ENCODE measurements at regions not wholly inside any gene's neighbourhood (a gene's known extent, or its start where the extent isn't known, plus 50 kb on each side); places are given as distances from the start of the nearest gene placed in this dataset.
"Not testable (repeated sequence)": the region's sequence is repeated elsewhere in the genome, so short reads cannot be mapped to it uniquely, and the experiment has no call there.

GRCh38 chr1:198443365-198444233, 96.9 kb downstream of the ATP6V1G3 start:
- H3K9me3 Mint-ChIP-seq = no peaks in the 10 kb centered on the region
- H3K4me3 Mint-ChIP-seq = no peak overlapping the region
- no peak for DNase-seq
- H3K27me3 Mint-ChIP-seq (ENCODE audit: low read depth in 3 of 3) = peaks cover 0 to 8% (median 5%) of the 10 kb centered on the region in 3 donors
- H3K4me1 Mint-ChIP-seq = peaks cover 0 to 1% of the 10 kb centered on the region in 2 donors
- H3K27ac Mint-ChIP-seq = no peak overlapping the region
- H3K36me3 Mint-ChIP-seq = peaks cover 0 to 3% (median 0%) of the 10 kb centered on the region in 3 donors

DNA sequence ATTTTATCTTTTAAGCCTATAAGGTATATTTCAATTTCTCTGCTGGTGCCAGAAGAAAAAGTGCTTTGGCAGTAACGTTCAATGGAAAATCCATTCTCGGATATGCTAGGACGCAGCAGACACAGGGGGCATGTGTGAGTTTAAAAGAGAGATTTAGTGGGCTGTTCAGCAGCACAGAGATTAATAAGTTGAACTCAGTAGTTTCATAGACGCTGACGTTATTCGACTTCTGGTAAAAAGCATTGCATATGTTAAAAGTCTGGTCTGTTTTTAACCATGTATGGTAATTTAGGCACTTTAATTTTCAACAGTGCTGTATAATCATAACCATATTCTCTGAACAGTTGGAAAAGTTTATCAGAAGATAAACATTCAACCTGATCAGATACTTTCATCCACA, 99.6 kb downstream of the ATP6V1G3 start:
- Mint-ChIP-seq H3K36me3 (peaks cover 0 to 7% (median 4%) of the 10 kb centered on the region in 3 donors), H3K4me1 (no peaks in the 10 kb centered on the region), H3K27me3 (ENCODE audit: low read depth in 3 of 3) (peaks cover 0 to 8% (median 5%) of the 10 kb centered on the region in 3 donors), H3K27ac (no peak overlapping the region), H3K9me3 (no peaks in the 10 kb centered on the region), H3K4me3 (no peak overlapping the region)
- DNase-seq = no peak

- Mint-ChIP-seq H3K27ac (no peak overlapping the region), H3K9me3 (peaks cover 0 to 3% (median 0%) of the 10 kb centered on the region in 6 donors), H3K4me3 (no peak overlapping the region), H3K36me3 (peaks cover 4% of the 10 kb centered on the region in 3 donors), H3K4me1 (no peaks in the 10 kb centered on the region), H3K27me3 (ENCODE audit: low read depth in 3 of 3) (peaks cover 4 to 6% (median 4%) of the 10 kb centered on the region in 3 donors)
- no peak for DNase-seq
These were observed 103.1 kb downstream of the ATP6V1G3 start for GRCh38 chr1:198437332-198437731.

- Mint-ChIP-seq H3K4me3 (no peak overlapping the region), H3K9me3 (peaks cover 0 to 11% (median 3%) of the 10 kb centered on the region in 6 donors), H3K27me3 (ENCODE audit: low read depth in 3 of 3) (peaks cover 4 to 6% (median 4%) of the 10 kb centered on the region in 3 donors), H3K27ac (no peak overlapping the region), H3K36me3 (peaks cover 4% of the 10 kb centered on the region in 3 donors), H3K4me1 (no peaks in the 10 kb centered on the region)
- no peak for DNase-seq
These were observed 104.2 kb downstream of the ATP6V1G3 start for GRCh38 chr1:198436276-198436675.

- Mint-ChIP-seq H3K27me3 (ENCODE audit: low read depth in 3 of 3) (peaks cover 4% of the 10 kb centered on the region in 3 donors), H3K9me3 (peaks cover 0 to 11% (median 3%) of the 10 kb centered on the region in 6 donors), H3K4me1 (no peaks in the 10 kb centered on the region), H3K4me3 (no peak overlapping the region), H3K27ac (no peak overlapping the region), H3K36me3 (peaks cover 4% of the 10 kb centered on the region in 3 donors)
- no peak for DNase-seq
These were observed 105.4 kb downstream of the ATP6V1G3 start for GRCh38 chr1:198435056-198435455.

GRCh38 chr1:198424441-198424840, 116.0 kb downstream of the ATP6V1G3 start:
- DNase-seq = no peak
- Mint-ChIP-seq H3K4me3 (no peak overlapping the region), H3K27ac (no peak overlapping the region), H3K27me3 (ENCODE audit: low read depth in 3 of 3) (peaks cover 0 to 4% (median 2%) of the 10 kb centered on the region in 3 donors), H3K4me1 (no peaks in the 10 kb centered on the region), H3K9me3 (no peaks in the 10 kb centered on the region), H3K36me3 (peaks cover 0 to 4% (median 0%) of the 10 kb centered on the region in 3 donors)

DNA sequence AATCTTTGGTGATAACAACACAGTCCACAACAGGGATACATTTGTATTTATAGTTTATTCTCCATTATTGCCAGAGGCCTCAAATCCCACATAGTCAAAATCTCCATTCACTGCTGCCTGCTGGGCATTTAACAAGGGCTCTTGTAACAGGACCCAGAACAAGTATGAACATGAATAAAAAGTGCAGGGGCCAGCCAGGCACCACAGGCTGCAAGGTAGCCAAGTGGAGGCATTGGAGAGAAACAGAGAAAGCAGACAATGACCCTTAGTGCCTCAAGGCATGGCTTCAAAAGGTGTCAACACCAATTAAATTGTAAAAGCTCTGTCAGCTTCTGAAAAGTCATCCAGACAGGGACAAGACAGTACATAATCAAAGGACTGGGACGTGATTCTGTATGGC, 116.8 kb downstream of the ATP6V1G3 start:
- Mint-ChIP-seq H3K27me3 (ENCODE audit: low read depth in 3 of 3) (peaks cover 0 to 4% (median 4%) of the 10 kb centered on the region in 3 donors), H3K4me1 (no peaks in the 10 kb centered on the region), H3K9me3 (no peaks in the 10 kb centered on the region), H3K36me3 (peaks cover 0 to 4% (median 0%) of the 10 kb centered on the region in 3 donors), H3K27ac (no peak overlapping the region), H3K4me3 (no peak overlapping the region)
- DNase-seq = no peak

GRCh38 chr1:198417039-198417438, 123.4 kb downstream of the ATP6V1G3 start:
- Mint-ChIP-seq H3K27ac (no peak overlapping the region), H3K4me3 (no peak overlapping the region), H3K36me3 (peaks cover 0 to 3% (median 0%) of the 10 kb centered on the region in 3 donors), H3K9me3 (peaks cover 0 to 1% (median 0%) of the 10 kb centered on the region in 6 donors), H3K27me3 (ENCODE audit: low read depth in 3 of 3) (peaks cover 4 to 11% (median 7%) of the 10 kb centered on the region in 3 donors), H3K4me1 (no peaks in the 10 kb centered on the region)
- DNase-seq = no peak

GRCh38 chr1:198416296-198416695, 124.2 kb downstream of the ATP6V1G3 start:
- no peaks in the 10 kb centered on the region for H3K4me1 Mint-ChIP-seq
- no peak overlapping the region for H3K4me3 Mint-ChIP-seq
- H3K36me3 Mint-ChIP-seq = peaks cover 0 to 3% (median 0%) of the 10 kb centered on the region in 3 donors
- peaks cover 4 to 8% (median 5%) of the 10 kb centered on the region in 3 donors for H3K27me3 Mint-ChIP-seq (ENCODE audit: low read depth in 3 of 3)
- H3K9me3 Mint-ChIP-seq = peaks cover 0 to 1% (median 0%) of the 10 kb centered on the region in 6 donors
- no peak overlapping the region for H3K27ac Mint-ChIP-seq
- no peak for DNase-seq

GRCh38 chr1:198411240-198411639, 129.2 kb downstream of the ATP6V1G3 start:
- H3K27ac Mint-ChIP-seq = no peak overlapping the region
- H3K4me3 Mint-ChIP-seq = no peak overlapping the region
- no peaks in the 10 kb centered on the region for H3K4me1 Mint-ChIP-seq
- H3K9me3 Mint-ChIP-seq = peaks cover 0 to 6% (median 1%) of the 10 kb centered on the region in 6 donors
- H3K27me3 Mint-ChIP-seq (ENCODE audit: low read depth in 3 of 3) = peaks cover 0 to 2% (median 2%) of the 10 kb centered on the region in 3 donors
- DNase-seq = no peak
- H3K36me3 Mint-ChIP-seq = peaks cover 0 to 8% (median 5%) of the 10 kb centered on the region in 3 donors

DNA sequence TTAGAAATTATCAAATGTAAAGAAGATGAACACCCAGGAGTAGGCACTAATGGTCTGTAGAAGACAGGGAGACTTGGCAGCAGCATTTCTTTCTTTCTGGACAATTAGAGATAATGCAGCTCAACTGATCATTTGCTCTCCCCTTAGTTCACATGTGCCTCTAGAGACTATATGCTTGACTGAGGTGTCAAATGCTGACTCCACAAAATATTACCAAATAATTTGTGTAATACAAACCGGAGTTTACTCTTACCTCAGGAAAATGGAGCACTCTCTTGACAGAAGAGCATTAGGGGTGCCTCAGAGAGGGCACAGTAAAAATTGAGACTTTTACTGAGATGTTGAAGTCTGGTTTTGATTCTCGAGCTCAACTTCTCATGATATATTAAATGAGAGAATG, 131.8 kb downstream of the ATP6V1G3 start:
- peaks cover 0 to 1% (median 0%) of the 10 kb centered on the region in 3 donors for H3K27me3 Mint-ChIP-seq (ENCODE audit: low read depth in 3 of 3)
- peaks cover 0 to 6% (median 1%) of the 10 kb centered on the region in 6 donors for H3K9me3 Mint-ChIP-seq
- no peak overlapping the region for H3K27ac Mint-ChIP-seq
- H3K4me3 Mint-ChIP-seq = no peak overlapping the region
- no peak for DNase-seq
- H3K36me3 Mint-ChIP-seq = peaks cover 0 to 8% (median 5%) of the 10 kb centered on the region in 3 donors
- H3K4me1 Mint-ChIP-seq = no peaks in the 10 kb centered on the region

DNA sequence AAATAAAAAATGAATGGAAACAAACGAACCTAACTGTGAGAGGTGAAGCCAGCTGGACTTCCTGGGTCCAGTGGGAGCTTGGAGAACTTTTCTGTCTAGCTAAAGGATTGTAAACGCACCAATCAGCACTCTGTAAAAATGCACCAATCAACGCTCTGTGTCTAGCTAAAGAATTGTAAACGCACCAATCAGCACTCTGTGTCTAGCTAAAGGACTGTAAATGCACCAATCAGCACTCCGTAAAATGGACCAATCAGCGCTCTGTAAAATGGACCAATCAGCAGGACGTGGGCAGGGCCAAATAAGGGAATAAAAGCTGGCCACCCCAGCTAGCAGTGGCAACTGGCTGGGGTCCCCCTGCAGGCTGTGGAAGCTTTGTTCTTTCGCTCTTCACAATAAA, 135.8 kb downstream of the ATP6V1G3 start:
- not testable (repeated sequence) for H3K27me3 Mint-ChIP-seq (ENCODE audit: low read depth in 3 of 3); H3K27ac Mint-ChIP-seq; H3K9me3 Mint-ChIP-seq; H3K4me1 Mint-ChIP-seq; H3K36me3 Mint-ChIP-seq; DNase-seq; H3K4me3 Mint-ChIP-seq

DNA sequence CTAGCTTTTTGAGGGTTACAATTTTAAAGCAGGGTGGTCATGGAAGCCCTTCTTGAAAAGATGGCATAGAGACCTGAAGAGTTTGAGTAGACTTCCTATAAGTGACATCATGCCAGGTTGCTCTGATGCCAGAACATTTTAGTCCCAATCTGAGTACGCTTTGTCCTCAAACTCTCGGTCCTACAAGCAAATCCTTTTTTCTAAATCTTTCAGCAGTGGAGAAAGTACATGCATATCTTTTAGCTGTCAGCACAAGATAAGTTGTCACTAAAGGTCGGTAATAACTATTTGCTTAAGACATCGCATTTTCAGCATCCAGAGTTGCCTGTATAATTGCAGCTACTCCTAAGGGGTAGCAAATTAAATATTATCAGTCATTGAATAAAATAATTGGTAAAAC, 140.4 kb downstream of the ATP6V1G3 start:
- Mint-ChIP-seq H3K27ac (no peak overlapping the region), H3K4me1 (no peaks in the 10 kb centered on the region), H3K36me3 (no peaks in the 10 kb centered on the region), H3K9me3 (peaks cover 0 to 4% (median 0%) of the 10 kb centered on the region in 6 donors), H3K27me3 (ENCODE audit: low read depth in 3 of 3) (peaks cover 1 to 5% (median 4%) of the 10 kb centered on the region in 3 donors), H3K4me3 (no peak overlapping the region)
- no peak for DNase-seq

- DNase-seq = no peak
- Mint-ChIP-seq H3K27ac (no peak overlapping the region), H3K4me1 (no peaks in the 10 kb centered on the region), H3K27me3 (ENCODE audit: low read depth in 3 of 3) (peaks cover 1 to 5% (median 4%) of the 10 kb centered on the region in 3 donors), H3K9me3 (peaks cover 0 to 4% (median 0%) of the 10 kb centered on the region in 6 donors), H3K4me3 (no peak overlapping the region), H3K36me3 (no peaks in the 10 kb centered on the region)
These were observed 141.0 kb downstream of the ATP6V1G3 start for GRCh38 chr1:198399452-198399851.

All from immature natural killer cell (primary cell).